ENCODE measurements at regions not wholly inside any gene's neighbourhood (a gene's known extent, or its start where the extent isn't known, plus 50 kb on each side); places are given as distances from the start of the nearest gene placed in this dataset.

DNA sequence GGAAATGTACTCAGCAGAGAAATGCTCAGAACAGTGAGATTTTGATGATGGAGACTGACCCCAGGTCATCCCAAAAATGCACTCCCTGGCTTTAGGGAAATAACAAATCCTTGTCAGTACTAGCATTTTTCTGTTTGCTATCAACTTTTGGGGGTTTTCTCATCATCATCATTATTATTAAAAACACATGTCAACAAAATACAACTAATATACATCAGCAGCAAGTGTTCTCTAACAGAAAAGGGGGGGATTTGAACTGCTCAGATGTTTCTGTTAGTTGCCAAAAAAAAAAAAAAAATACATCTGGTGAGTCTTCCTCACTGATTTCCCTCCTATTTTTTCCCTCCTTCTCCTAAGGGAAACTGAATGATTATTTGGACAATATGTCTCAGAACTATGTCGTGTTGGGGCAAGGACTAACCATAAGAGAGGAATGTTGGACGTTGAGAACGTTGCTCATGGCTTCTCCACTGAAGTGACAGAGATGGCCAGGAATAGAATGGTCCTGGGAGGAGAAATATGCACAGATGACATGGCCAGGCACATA is 230.0 kb upstream of the MCTP2 start:
- no peak for DNase-seq

DNA sequence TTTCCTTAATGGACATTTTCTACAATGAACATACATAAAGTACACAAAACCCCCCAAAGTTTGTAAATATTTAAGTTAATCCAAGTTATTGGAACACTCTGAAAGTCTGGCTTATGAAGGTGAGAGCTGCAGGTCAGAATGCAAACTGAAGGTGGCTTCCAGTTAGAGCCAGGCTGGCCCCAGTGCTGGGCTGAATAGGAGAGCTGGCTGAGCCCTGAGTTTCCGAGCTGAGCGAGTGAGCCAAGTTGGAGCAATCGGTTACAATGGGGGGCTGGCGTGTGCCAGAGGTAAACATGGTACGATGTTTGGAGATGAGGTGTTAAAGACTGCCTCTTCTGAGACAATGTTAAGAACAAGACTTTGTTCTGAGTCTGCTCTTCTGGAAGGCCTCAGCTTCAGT is 230.8 kb upstream of the MCTP2 start:
- DNase-seq = no peak

DNA sequence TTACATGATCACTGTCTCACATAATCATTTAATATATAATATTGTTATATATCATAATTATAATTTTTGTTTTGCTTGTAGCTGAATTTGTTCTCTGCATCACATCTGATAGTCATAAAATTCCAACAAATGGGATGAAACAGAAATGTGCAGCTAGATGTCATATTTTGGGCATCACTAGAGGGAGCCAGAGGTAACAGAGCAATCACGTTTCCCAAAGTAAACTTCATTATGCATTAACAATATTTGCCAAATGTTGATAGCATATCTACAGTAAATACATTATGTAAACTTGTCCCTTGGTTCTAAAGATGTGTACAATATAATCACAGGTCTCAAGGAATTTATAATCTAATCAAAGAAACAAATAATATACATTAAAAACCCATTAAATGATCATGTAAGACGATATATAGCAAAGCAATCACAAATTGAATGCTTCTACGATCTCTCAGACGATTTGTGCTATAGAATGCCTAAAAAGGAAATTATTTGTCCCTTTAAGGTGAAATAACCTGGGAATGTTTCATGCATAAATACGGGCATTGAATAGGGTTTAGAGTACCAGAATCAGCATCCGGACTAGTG is 234.2 kb upstream of the MCTP2 start:
- no peak for DNase-seq

DNA sequence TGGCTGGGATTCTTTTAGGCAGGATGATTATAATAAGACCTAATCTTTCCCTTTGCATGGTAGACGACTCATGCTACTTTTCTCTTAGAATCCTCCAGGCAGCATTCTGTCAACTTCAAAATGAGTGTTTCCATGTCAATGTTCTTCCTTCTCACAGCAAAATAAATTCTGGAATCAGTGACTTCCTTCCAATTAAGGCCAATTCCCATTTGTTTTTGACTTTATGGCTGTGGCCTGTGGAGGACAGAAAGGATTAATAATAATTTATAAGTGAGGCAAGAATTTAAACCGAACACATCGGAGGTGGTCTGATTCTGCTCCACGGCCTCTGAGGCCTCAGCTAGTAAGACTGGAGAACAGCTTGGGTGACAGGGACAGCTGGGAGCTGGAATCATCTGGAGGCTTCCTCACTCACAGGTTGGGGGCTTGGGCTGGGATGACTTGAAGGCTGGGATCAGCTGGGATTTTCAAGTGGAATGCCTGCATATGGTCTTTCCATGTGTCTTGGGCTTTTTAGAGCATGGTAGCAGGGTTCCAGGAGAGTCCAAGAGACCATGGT is 241.8 kb upstream of the MCTP2 start:
- no peak for DNase-seq

DNA sequence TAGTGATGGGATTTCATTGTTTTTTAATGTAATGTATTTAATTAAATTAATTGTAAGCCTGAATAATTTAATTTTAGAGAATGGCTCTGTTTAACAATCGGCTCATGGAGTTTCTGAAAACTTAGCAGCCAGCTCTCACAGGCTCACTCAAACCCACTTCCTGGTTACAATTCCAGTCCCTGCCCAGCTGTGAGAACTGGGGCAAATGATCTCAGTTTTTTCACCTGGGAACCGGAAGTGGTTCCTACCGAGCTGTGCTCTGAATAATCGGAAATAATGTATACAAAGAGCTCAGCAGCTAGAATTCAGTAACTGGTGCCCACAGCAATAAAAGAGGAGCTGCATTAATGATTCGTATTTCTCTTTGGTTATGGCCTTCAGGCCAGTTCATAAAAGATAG is 244.3 kb upstream of the MCTP2 start:
- peak; percentile 14 for DNase-seq

DNA sequence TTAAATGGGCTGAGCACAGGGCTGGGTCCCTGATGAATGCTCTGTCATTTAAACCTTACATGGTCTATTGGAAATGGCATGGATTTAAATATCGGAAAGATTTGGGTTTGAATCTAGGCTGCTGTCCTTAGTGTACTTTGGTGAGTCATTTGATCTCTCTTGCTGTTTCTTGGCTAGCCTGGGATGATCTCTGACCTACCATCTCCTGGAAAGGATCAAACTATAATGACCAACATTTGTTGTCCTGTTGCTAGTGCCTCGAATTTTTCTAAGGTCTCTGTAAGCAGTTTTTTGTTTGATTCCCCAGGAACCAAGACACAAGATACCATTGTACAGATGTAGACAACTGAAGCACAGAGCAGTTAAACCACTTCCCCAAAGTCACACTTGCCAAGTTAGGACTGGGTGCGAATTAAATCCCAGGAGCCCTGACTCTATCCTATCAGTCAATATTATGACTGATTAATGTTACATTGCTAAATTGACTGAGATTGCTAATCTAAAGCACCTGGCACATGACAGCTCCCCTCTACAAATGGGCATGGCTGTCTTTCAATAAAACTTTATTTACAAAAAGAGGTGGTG is 244.9 kb upstream of the MCTP2 start:
- DNase-seq = no peak

DNA sequence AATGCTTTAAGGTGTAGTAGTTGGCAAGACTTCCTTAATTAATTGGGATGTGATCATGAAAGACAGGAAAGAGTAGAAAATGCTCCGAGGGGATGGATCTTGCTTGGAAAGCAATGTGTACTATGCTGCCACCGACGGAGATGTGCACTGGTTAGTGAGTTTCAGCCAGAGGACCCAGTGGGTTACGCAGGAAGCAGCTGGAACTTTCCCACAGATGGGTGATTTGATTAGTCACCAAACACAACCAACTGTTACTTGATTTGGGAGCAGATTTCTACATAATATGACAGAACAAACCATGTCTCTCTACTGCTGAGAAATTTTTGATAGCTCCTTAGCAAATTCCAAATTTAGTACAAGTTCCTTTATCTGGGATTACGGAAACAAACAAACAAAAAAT is 245.4 kb upstream of the MCTP2 start:
- no peak for DNase-seq

DNA sequence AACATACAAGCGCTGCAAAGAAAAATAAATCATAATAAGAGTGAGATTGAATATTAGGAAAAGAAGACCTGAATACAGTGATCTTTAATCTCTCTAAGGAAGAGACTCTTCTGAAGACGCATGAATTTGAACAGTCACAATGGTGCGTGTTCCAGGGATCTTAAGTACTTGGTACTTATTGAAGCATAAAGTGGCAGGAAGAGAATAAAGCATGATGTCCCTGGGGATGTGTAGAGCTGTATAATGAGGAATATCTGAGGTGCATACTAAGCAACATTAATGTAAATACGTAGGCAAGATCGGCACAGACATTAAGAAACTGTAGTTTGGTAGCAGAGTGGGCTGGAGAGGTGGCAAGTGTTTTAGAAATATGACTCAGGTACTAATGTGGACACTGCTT is 246.2 kb upstream of the MCTP2 start:
- DNase-seq = no peak

DNA sequence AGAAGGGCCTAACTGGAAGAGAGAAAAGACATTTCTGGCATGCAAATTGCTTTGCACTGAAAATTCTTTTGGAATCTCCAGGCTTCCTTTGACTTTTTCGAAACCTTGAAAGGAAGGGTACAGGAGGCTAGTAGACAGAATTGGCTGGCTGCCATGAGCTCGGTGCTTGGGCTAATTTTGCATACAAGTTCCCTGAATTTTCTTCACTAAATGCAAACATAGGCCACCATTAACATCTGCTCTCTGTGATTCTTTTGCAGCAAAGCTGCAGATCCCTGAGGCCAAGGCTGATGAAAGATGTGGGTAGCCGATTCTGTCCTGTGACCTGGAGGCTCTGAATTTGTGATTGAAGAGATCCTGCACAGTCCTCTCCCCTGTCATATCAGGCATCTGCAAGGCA is 247.8 kb upstream of the MCTP2 start:
- DNase-seq = no peak

DNA sequence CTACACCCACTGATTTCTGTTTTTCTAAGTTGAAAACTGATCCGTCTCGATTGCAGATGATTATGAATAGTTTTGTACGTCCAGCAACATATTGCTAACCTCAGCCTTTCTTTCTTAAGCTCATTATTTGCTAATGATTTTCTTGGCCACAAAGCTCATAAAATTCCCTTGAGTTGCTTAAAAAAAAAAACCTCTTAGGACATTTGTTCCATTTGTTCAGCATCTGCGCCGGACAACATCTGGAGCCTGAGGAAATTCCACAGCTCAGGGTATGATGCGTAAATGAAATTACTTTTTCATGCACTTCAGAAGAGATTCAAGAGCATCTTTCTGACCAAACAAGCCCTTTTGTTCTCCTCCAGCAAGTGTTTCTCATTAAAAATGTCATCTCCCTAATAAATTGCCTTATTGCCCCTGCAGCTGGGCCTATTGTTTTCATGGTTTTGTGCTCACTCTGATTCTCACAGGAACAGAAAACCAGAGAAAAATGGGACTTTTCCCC is 249.1 kb upstream of the MCTP2 start:
- no peak for DNase-seq

DNA sequence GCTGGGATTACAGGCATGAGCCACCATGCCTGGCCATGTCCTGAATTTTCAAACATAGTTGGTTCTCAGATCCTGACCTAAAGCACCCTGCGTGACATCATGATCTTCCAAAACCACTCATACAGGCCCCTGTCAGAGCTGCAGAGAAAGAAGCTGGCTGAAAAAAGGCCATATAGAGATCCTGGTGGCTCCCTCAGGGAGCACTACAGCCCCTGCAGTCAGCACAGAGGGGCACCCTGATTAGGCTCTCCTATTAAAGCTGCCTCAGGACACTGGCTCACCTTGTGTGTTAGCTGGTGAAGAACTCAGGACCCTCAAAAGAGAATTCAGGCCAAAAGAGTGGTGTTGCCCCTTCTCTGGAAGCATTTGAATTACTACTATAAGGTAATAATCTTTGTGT is 249.7 kb upstream of the MCTP2 start:
- DNase-seq = no peak

DNA sequence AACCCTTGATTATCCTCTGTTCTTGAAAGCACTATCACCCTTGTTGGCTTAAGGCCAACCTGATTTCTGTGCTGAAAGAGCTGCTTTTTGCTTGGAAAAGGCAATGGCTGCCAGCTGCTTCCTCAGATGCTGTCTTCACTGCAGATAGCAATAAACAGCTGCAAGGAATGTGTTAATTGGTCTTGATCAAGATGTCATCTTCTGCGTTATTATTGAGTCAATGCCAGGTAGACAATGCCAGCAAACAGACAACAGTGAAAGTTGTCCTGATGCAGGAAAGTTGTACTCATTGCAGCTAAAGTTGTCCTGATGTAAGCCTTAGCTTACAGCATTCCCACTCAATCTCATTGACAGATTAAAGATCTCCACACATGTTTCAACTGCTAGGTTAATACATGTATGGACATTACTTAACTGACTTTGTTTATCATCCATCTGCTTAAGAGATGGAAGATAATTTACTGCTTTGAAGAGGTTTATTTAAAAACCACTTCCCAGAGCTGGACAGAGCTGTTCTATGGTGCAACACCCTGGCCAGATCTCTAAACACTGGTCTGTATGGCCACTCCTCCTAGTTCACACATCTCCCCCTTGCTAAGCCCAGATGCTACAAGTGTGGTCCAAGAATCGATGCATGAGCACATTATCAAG is 251.0 kb upstream of the MCTP2 start:
- DNase-seq = no peak

DNA sequence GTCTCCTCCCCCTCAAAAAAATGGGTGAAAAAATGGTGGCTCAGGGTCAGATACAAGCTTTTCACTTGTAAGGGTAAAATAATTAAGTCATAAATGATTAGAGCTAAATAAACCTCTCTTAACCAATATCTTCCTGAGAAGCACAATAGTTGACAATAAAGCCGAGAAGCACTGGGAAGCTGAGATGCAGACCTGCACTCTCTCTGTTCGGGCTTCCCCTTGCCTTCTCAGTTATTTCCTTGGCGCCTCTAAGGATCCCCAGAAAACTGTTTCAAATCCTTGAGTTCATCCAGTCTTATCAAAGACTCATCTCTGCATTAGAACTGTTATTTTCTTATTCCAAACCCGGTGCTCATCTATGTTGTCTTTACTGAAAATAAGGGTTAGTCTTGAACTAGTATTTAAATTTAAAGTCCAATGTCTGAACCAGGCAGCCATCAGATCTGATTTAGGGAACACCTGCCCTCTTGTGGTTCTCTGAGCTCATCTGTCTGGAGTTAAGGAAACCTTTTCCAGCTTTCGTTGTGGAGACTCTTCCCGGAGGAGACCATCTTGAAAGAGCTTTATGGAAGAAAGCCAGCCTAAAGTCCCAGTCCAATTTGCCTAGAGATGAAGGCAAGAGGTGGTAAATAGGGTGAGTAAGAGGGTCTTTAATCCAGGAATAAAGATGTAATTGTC is 256.4 kb upstream of the MCTP2 start:
- DNase-seq = no peak

DNA sequence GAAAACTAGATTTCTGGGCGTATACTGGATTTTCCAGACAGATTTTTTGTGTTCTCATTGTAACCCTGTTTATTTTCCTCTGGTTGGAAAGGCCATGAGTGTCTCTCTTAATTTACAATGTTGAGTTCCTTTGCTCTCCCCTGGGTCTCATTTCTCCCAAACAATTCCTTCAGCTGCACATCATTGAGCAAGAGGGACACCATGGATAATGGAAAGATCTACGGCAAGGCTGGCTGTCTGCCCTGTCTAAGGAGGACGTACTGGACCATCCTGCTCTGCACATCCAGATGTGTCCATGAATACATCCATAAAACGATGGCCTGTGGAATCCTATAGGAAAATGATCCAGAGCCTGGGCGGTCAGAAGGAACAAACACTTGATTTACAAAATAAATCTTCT is 258.1 kb upstream of the MCTP2 start:
- no peak for DNase-seq

DNA sequence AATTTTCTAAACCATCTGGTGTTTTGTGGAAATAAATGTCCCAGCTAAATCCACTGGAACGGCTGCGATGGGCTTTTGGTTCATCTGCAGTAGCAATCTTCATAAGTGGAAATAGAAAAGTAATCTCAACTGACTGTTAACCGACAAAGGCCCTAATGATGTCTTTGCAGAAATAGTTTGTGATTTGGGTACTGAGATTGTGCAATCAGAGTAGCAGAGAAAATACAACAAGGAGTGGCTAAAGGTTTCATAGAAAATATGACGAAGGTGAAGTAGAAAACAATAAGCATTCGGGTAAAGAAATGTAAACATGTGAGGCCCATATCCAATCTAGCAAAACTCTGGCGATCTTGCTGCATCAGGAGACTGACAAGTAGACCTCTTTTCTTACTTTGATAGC is 262.6 kb upstream of the MCTP2 start:
- DNase-seq = no peak

DNA sequence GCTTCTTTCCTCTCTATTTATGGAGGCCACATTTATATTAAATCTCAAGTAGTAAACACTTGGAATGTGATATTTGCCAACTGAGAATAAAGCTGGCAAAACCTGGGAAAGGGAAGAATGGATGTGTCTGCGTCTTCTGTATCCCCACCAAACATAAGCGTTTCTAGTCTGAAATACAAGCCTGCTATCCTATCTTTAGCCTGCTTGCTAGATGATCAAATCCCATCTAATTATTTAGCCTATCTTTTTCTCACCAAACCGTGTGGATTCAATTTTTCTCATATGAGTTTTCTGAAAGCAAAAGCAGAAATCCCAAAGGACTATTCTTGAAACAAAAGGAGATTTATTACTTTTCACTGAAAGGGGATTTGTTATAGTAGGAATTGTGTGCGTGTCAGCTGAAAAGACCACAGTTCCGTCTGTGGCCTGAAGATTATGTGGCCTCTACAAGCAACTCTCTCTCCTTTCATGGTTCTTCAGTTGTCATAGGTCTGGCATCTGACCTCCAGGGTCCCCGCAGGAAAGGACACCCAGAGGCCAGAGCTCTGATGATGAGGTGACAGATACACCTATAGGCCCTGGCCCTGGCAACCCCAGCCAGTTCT is 266.0 kb upstream of the MCTP2 start:
- no peak for DNase-seq

DNA sequence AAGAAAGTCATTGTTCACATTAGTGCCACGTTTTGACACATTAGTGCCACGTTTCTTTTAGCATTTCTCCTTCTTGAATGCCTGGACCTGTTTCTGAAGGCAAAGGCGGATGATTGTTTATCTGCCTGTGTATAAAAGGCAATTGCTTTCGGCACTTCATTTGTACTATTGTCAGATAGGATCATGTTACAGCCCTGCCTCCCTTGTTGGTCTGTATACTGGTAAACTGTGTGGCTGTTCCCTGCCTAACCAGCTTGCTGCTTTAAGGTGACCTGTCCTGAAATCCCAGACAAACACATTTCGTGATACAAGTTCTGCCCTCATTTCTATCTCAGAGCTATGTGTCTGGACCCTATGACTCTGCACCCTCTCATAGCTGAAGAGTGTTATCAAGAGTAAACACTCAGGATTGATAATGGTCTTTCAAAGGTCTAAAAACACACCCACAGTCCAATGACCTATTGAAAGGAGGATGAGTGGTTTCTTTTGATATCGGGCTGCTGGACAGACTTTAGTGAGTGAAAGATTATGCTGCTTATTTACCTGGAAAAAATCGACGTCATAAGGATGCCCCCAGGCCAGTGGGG is 276.3 kb upstream of the MCTP2 start:
- DNase-seq = no peak

DNA sequence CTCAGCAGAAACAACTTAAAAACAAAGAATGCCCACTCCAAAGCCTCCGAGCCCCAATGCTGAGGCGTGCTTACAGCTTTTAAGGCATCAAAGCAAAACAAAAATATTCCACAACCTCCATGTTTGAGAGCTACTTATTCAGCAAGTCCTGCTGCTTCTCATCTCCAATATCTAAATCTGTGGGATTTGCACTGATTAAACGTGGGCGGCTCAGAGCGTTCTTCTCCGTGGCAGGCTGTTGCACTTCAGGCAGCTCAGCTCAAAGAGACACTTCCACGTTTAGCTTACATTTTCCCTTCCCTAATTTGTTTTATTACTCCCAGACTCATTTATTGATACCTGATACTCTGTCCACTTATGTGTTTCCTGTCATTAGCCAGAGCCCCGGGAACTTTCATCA is 282.6 kb upstream of the MCTP2 start:
- no peak for DNase-seq

DNA sequence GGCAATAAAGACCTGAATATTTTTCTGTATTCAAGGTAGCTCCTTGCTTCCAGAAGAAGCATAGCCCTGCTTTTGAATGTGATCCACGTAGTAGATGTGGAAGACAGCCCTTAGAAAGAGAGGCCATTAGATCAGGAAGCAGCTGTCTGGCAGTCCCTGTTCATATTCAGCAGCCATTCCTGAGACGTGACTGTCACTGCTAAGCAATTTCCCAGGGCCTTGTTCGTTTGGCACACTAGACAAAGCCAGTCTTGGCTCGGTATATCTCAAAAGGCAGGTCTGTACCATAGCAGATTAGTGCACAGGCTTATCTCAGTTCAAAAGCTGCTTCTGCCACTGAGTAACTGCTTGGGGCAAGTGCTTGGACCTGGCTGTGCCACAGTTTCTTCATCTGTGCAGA is 287.8 kb upstream of the MCTP2 start:
- no peak for DNase-seq

DNA sequence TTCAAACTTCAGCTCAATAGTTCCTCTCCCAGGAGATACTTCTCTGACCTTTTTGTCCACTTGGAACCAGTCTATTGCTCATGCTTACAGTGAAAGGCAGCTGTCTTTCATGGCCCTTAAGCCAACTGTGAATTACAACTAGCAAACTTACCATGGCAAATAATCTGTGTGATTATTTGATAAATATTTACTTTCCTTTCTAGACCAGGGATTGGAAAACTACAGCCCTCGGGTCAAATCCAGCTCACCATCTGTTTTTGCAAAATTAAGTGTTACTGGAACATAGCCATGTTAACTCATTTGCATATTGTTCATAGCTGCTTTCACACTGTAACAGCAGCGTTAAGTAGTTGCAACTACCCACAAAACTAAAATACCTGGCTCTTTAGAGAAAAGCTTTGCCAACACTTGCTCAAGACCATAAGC is 289.1 kb upstream of the MCTP2 start:
- no peak for DNase-seq

DNA sequence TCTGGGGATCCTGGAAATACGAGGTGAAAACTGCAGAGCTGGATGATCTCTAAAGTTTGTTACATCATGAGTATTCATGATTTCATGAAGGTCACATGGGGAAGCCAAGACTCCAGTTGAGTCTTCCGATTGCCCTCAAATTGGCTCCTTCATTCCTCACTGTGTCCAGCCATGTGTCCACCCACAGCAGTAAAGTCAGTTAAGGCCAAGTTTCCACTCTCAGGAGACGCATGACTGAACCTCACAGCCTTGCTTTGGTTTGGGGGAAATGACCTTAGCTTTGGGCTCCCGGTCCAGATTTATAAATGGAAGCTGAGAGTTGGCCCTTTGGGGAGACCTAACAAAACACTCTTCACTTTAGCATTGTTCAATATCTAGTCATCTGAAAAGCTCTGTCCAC is 289.7 kb upstream of the MCTP2 start:
- DNase-seq = no peak

DNA sequence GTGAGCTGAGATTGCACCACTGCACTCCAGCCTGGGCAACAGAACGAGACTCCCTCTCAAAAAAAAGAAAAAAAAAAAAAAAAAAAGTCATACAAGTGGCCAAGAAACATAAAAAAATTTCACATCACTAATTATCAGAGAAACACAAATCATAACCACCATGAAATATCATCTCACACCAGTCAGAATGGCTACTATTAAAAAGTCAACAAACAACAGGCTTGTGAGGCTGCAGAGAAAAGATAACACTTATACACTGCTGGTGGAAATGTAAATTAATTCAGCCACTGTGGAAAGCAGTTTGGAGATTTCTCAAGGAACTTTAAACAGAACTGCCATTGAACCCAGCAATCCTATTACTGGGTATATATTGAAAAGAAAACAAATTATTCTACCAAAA is 291.1 kb upstream of the MCTP2 start:
- DNase-seq = no peak

Data from activated effector memory CD4-positive, alpha-beta T cell treated with Interleukin-2 at 50 U/mL for 16 hours (primary cell).